ENCODE measurements at regions not wholly inside any gene's neighbourhood (a gene's known extent, or its start where the extent isn't known, plus 50 kb on each side); places are given as distances from the start of the nearest gene placed in this dataset.

DNA sequence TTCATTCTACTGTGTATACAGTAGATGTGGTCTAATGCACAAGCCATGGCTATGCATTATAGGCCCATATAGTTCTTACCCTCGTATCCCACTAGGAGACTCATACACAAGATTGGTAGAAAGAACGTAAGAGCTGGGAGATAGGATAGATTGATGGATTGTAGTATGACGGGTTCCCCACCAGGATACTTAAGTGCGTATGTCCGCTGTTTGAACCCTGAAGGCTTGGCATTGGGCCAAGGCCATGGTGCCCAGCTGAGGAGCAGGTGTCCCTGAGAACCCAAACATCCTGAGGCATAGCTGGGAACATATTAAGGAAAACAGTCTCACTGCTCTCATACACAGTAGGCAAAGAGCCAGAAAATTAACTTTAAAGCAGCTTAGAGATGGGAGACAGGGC, 617.5 kb upstream of the KLF12 start:
- TF ChIP-seq, protein P1, sequence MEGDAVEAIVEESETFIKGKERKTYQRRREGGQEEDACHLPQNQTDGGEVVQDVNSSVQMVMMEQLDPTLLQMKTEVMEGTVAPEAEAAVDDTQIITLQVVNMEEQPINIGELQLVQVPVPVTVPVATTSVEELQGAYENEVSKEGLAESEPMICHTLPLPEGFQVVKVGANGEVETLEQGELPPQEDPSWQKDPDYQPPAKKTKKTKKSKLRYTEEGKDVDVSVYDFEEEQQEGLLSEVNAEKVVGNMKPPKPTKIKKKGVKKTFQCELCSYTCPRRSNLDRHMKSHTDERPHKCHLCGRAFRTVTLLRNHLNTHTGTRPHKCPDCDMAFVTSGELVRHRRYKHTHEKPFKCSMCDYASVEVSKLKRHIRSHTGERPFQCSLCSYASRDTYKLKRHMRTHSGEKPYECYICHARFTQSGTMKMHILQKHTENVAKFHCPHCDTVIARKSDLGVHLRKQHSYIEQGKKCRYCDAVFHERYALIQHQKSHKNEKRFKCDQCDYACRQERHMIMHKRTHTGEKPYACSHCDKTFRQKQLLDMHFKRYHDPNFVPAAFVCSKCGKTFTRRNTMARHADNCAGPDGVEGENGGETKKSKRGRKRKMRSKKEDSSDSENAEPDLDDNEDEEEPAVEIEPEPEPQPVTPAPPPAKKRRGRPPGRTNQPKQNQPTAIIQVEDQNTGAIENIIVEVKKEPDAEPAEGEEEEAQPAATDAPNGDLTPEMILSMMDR (IDR thresholded peaks at IDR 0.05; ENCODE audit: low read depth, low read length, missing control alignments) = no peak
- DNase-seq (ENCODE audit: extremely low read depth, low read depth) = no peak
- H3K4me3 ChIP-seq (replicated peaks; ENCODE audit: low read depth, low read length) = no peak overlapping the region

DNA sequence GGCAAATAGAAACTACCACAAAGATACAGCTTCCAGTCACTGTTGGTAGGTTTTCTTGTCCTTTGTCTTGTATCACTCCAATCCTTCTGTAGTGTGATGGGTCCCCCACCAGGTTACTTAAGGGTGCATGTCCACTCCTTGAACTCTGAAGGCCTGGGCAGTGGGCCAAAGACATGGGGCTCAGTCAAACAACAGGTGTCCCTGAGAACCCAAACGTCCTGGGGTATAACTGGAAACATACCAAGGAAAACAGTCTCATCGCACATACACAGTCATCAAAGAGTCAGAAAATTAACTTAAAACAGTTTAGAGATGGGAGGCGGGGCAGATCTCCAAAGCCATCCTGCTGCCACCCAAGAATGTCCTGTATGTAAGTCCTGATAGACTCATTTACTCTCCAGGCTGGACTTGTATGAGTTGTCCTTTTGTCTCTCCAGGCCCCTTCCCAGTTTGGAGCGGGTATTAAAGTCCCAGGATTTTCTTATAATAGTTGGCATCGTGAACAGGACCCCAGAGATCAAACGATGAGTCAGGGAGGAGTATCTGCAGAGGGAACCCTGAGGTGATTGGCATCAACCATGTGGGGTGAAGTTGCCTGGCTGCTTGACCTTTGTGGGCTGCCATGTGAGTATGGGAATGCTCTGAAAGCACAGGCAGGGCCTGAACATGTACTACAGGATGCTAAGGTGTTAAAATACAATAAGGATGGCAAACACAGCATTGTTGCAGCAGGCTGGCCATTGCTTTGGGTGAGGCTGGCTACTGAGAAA, 613.2 kb upstream of the KLF12 start:
- H3K4me3 ChIP-seq (replicated peaks; ENCODE audit: low read depth, low read length) = no peak overlapping the region
- no peak for DNase-seq (ENCODE audit: extremely low read depth, low read depth)
- TF ChIP-seq, protein P1 (IDR thresholded peaks at IDR 0.05; ENCODE audit: low read depth, low read length, missing control alignments) = no peak

DNA sequence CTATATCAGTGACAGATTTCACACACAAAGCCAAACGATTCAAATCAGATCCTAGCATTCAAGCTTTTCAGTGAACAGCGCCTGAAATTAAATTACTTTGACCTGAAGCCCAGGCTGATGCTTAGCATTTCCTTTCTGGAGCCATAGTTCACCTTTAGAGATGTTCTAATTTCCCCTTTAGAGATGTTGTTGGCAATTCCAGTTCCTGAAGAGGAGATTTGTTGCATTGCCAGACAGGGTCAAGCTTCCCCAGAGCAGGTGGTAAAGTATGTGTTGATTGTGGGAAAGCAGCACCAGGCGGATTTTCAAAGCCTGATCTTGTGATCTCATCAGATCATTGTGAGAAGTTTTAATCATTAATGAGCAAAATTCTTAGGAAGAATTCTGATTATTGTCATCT, 609.8 kb upstream of the KLF12 start:
- no peak overlapping the region for H3K4me3 ChIP-seq (replicated peaks; ENCODE audit: low read depth, low read length)
- no peak for DNase-seq (ENCODE audit: extremely low read depth, low read depth)
- TF ChIP-seq, protein P1 (IDR thresholded peaks at IDR 0.05; ENCODE audit: low read depth, low read length, missing control alignments) = no peak

DNA sequence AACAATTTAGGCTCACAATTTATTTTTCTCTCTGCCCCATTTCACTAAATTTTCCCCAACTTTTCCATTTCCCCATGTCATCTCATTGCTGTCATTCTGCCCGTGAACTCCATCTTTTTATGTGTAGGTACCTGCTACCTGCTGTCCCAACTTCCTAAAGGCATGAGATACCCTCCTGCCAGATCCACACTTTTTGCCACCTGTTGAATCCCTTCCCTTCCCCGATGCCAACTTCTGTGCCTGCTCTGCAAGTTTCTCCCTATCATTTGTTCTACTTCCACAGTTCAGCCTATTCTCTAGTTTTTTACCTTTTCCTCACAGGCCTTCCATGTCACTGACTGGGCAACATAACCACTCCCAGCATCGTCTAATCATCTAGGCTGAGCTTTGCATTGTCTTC, 607.5 kb upstream of the KLF12 start:
- no peak for DNase-seq (ENCODE audit: extremely low read depth, low read depth)
- TF ChIP-seq, protein P1 (IDR thresholded peaks at IDR 0.05; ENCODE audit: low read depth, low read length, missing control alignments) = no peak
- no peak overlapping the region for H3K4me3 ChIP-seq (replicated peaks; ENCODE audit: low read depth, low read length)

DNA sequence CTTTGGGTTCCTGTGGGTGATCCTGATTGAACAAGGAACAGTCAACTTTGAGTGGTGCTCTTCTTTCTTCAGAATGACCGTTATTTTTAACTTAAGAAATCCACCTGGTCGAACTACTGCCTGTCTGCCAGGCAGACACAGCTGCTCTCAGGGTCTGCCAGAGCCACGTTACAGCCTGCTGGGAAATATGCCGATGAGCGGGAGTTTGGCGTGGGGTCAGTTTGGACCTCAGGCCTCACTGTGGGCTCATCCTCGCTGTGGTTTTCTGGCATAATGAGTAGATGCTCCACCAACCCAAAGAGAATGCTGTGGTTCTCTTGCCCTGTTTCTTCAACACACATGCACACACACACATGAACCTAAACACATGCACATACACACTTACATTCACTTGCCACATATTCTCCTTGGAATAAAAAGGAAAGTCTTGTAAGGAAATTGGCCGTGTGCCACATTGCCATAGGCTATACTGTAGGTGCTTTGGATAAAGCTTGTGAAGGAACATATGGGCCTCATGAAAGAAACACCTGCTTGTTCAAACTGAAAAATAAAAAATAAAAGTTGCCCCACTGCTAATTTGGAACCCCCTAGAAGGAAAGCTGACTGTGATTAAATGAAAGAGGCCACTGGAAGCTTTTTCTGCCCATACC, 598.7 kb upstream of the KLF12 start:
- TF ChIP-seq, protein P1 (IDR thresholded peaks at IDR 0.05; ENCODE audit: low read depth, low read length, missing control alignments) = no peak
- no peak for DNase-seq (ENCODE audit: extremely low read depth, low read depth)
- no peak overlapping the region for H3K4me3 ChIP-seq (replicated peaks; ENCODE audit: low read depth, low read length)

DNA sequence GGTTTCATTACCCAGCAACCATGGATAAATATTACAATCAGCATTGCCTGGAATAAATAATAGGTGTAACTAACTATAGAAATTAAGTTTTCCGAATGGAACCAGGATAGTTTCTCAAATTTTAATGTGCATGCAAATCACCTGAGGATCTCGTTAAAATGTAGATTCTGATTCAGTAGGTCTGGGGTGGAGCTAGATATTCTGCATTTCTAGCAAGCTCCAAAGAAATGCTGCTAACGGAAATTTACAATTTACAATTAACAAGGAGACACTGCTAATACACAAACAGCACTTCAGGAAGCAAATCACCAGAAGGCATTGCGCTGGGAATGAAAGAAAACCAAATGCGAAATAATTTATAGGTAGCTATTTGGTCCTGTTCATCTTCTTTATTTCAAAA, 597.5 kb upstream of the KLF12 start:
- no peak for DNase-seq (ENCODE audit: extremely low read depth, low read depth)
- TF ChIP-seq, protein P1 (IDR thresholded peaks at IDR 0.05; ENCODE audit: low read depth, low read length, missing control alignments) = no peak
- H3K4me3 ChIP-seq (replicated peaks; ENCODE audit: low read depth, low read length) = no peak overlapping the region
